ENCODE measurements at regions not wholly inside any gene's neighbourhood (a gene's known extent, or its start where the extent isn't known, plus 50 kb on each side); places are given as distances from the start of the nearest gene placed in this dataset.

- TF ChIP-seq CTCF (conservative IDR thresholded peaks at IDR 0.05; ENCODE audit: low read length) (no peak), EZH2phosphoT487 (IDR thresholded peaks at IDR 0.05; ENCODE audit: borderline replicate concordance, low read depth, low read length) (no peak)
Measured at GRCh38 chr1:164141797-164142196, 417.2 kb upstream of the PBX1 start.
